ENCODE measurements at regions not wholly inside any gene's neighbourhood (a gene's known extent, or its start where the extent isn't known, plus 50 kb on each side); places are given as distances from the start of the nearest gene placed in this dataset.

GRCh38 chr6:23340271-23340670 is 770.9 kb downstream of the HDGFL1 start:
- no peak for ATAC-seq
- no peaks in the 10 kb centered on the region for H3K9me3 ChIP-seq

GRCh38 chr6:23343610-23344306 is 774.4 kb downstream of the HDGFL1 start:
- ATAC-seq, result no peak
- TF ChIP-seq CTCF (IDR thresholded peaks at IDR 0.05), result no peak
- Histone ChIP-seq H3K4me1 (no peaks in the 10 kb centered on the region), H3K4me3 (no peak overlapping the region), H3K27ac (no peak overlapping the region), H3K27me3 (no peaks in the 10 kb centered on the region), H3K9me3 (no peaks in the 10 kb centered on the region), H3K36me3 (no peaks in the 10 kb centered on the region)
- intact Hi-C loops (cut with DNase I), result no loop called here
- DNase-seq, result no peak

More at GRCh38 chr6:23340271-23340670, 770.9 kb downstream of the HDGFL1 start:
- intact Hi-C loops (cut with DNase I), result no loop called here
- Histone ChIP-seq H3K4me3 (no peak overlapping the region), H3K27me3 (no peaks in the 10 kb centered on the region), H3K27ac (no peak overlapping the region), H3K4me1 (no peaks in the 10 kb centered on the region), H3K36me3 (no peaks in the 10 kb centered on the region)
- DNase-seq, result no peak
- no peak for TF ChIP-seq CTCF (IDR thresholded peaks at IDR 0.05)

- ATAC-seq, result no peak
- Histone ChIP-seq H3K4me3 (no peak overlapping the region), H3K27ac (no peak overlapping the region), H3K36me3 (no peaks in the 10 kb centered on the region), H3K4me1 (no peaks in the 10 kb centered on the region), H3K27me3 (no peaks in the 10 kb centered on the region), H3K9me3 (no peaks in the 10 kb centered on the region)
- TF ChIP-seq CTCF (IDR thresholded peaks at IDR 0.05), result no peak
- intact Hi-C loops (cut with DNase I), result no loop called here
- DNase-seq, result no peak
Observed at GRCh38 chr6:23348185-23348584, 777.8 kb upstream of the NRSN1 start.

GRCh38 chr6:23349521-23350147 is 776.4 kb upstream of the NRSN1 start:
- Histone ChIP-seq H3K4me1 (no peaks in the 10 kb centered on the region), H3K36me3 (no peaks in the 10 kb centered on the region), H3K27me3 (no peaks in the 10 kb centered on the region), H3K9me3 (no peaks in the 10 kb centered on the region), H3K4me3 (no peak overlapping the region), H3K27ac (no peak overlapping the region)
- DNase-seq (no peak), ATAC-seq (no peak)
- intact Hi-C loops (cut with DNase I), result no loop called here
- no peak for TF ChIP-seq CTCF (IDR thresholded peaks at IDR 0.05)

GRCh38 chr6:23350752-23351453 is 775.1 kb upstream of the NRSN1 start:
- Histone ChIP-seq H3K27ac (no peak overlapping the region), H3K36me3 (no peaks in the 10 kb centered on the region), H3K4me1 (no peaks in the 10 kb centered on the region), H3K9me3 (no peaks in the 10 kb centered on the region), H3K27me3 (no peaks in the 10 kb centered on the region), H3K4me3 (no peak overlapping the region)
- no peak for ATAC-seq
- no peak for TF ChIP-seq CTCF (IDR thresholded peaks at IDR 0.05)
- no peak for DNase-seq
- intact Hi-C loops (cut with DNase I), result no loop called here
